GM12872 (cell line): ENCODE measurements at regions not wholly inside any gene's neighbourhood (a gene's known extent, or its start where the extent isn't known, plus 50 kb on each side); places are given as distances from the start of the nearest gene placed in this dataset.

Experiments
- CTCF ChIP-seq: IDR thresholded peaks from 3 replicates; pipeline ENCODE4 v1.5.1; 2011; ENCODE audit warnings: low read depth, mild to moderate bottlenecking, low read length, moderate library complexity; ENCODE audit not compliant: insufficient read depth

DNA sequence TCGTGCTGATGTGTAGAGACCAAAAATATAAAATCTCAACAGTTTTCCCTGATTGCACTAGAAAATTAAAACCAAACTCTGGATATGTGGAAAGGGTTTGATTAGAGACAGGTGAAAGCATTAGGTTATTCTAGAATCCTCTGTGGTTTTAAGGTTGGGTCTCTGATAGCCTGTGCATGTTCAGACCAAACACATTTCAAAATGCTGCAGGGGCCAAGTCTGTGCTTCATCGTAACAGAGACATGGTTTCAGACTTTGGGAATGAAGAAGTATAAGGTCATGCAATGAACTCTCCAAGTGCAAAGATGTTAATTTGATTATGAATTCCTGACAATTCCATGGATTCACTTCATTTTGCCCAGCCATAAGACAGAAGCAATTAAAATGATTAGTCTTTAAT is 261.0 kb upstream of the KCNJ16 start:
- no peak for TF ChIP-seq CTCF

GRCh38 chr17:69815406-69815805 is 259.6 kb upstream of the KCNJ16 start:
- no peak for TF ChIP-seq CTCF

DNA sequence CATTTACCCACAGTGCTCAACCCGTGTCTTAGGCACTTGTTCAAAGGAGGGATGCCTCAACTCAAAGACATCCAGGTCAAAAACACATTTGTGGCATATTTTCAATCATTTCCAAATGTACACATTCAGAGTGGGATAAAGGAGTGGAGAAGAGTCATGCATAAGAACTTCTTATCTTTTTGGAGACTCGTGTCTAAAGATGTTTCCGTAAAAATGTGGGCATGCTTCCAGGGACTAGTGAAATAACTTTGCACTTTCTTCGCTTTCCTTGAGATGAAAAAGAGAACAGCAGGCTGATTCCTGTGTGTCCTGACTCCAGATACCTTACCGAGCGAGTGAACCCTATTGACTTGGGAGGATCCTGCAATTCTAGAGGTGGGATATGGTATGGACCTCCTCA is 256.6 kb upstream of the KCNJ16 start:
- no peak for TF ChIP-seq CTCF

DNA sequence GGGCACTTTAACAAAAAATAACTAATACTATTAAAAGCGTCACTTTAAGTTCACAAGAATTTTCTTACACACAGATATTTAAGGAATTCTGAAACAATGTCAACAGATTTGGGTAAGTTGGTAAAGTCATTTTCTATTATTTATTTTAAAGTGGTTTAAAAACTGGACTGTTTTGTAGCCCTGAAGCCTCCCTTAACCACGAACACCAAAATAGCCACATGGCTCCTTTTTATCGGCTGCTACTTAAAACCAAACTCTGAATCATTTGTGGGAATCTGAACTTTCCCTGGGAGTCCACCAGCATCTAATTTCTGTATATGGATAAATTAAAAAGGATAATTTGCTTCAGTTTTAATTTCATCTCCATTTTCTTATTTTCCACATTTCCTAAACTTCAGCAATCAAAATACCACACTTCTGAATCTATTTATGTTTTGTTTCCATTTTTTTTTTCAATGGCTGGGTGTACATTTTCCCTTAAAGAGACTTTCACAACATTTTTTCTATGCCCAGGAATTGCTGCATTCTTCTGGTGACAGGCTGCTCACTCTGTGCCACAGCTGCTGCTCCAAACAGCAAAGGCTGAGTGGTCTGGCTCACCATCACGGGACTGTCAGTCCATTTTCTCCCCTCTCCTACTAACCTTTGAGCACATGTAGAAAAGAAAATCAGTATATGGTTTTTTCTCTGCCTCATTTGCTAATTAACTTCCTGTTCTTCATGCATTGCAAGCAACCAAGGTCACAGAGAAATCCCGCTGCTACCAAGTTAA is 255.5 kb upstream of the KCNJ16 start:
- TF ChIP-seq CTCF = no peak

DNA sequence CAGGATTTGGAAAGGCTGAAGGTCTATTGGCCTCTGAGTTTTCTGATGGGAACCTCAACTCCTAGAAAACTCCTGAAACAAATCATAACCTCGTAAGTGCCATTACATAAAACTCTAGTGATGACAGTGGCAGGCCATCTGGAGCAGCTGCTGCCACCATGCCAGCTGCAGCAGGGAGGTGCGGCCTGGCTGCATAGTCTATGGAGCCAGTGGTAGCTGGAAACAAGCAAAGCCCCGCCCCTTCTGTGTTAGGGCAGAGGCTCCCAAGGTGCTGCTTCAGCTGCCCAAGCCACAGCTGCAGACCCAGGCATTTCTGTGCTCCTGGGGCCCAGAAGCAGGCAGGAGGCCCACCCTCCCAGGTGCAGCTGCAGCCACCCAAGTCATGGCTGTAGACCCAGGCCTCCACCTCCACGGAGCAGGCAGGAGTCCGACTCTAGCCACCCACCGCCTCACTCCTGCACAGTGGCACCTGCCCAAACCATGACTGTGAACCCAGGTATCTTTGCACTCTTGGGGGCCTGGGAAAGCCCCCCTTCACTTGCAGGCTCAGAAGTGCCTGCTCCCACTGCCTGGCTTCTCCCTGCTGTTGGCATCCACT is 254.1 kb upstream of the KCNJ16 start:
- no peak for TF ChIP-seq CTCF

DNA sequence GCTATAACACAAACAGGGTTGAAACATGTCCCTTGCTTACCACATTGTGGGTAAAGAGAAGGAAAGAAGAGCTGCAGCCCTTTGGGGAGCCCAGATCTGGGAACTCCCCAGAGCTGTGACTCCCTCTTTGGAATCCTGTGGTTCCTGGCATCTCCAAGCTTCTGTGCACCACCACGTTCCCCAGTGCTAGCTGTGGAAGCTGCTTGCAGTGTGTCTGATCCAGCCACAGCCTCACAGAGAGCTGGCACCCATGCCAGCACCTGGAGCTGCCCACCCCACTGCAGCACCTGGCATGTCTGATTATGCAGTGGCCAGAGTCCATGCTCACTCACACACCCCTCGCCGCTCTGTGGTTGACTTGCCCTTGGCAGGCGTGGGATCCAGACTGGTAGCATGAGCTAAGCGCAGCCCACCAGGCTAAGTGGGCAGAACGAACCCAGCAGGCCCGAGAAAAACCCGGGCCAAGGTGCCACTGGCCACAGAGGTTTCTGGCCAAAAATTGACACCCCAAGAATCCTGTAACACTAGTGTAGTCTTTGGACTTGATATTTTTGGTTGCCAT is 252.6 kb upstream of the KCNJ16 start:
- TF ChIP-seq CTCF = no peak

- TF ChIP-seq CTCF = no peak
These were observed 246.9 kb upstream of the KCNJ16 start for GRCh38 chr17:69828087-69828486.
